Spleen (tissue), 7 donors: ENCODE measurements at regions not wholly inside any gene's neighbourhood (a gene's known extent, or its start where the extent isn't known, plus 50 kb on each side); places are given as distances from the start of the nearest gene placed in this dataset.

ENCODE experiments used
- POLR2A ChIP-seq, 3 donors: fragments of 450-650 bp; IDR thresholded peaks; one replicate each; pipeline ENCODE4 v1.5.1; 2017; ENCODE audit warnings: antibody characterized with exemption in 3 of 3, mild to moderate bottlenecking in 1 of 3
- POLR2AphosphoS5 ChIP-seq, 3 donors: sonication (generic); formaldehyde crosslinking; IDR thresholded peaks; one replicate each; pipeline ENCODE4 v1.5.1; 2017; ENCODE audit warnings: antibody characterized with exemption in 3 of 3
- TF ChIP-seq, protein P1 (sequence below), 11 experiments: fragments of 200-600 bp in 7 of 11; fragments of 450-650 bp in 4 of 11; sonication (generic) in 4 of 11; IDR thresholded peaks in 8 of 11; conservative IDR thresholded peaks in 3 of 11; 1 replicate in 7 of 11; 2 replicates in 4 of 11; pipeline versions ENCODE4 v1.4.0 to v1.8.0; 2016 to 2021; ENCODE audit warnings: antibody characterized with exemption in 11 of 11, inconsistent platforms in 4 of 11, mild to moderate bottlenecking in 1 of 11
- donor health status: DM: no; HTN: no; CAD: no; lungs with moderate emphysema.
- donor health status: DM: no; HTN: no; CAD: no.
- donor health status: DM: no; HTN: no; CAD: no.

DNA sequence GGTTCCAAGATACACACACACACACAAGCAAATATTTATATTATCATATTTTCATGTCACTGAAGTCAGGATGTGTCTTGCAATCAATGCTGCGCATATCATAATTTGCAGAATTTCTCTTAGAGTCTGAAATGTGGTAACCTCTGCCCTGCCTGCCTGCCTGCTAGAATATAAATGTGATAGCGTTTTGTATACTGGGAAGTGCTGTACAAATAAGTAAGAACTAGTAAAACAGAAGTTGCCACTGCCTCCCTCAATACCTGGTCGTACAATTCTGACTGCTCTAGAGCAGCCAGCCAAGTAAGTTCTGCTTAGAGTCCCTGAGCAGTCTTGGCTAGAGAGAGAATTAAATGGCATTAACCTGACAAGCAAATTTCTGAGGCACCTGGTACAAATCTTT is 83.9 kb upstream of the NTF3 start:
- TF ChIP-seq POLR2AphosphoS5 (IDR thresholded peaks at IDR 0.05) (no peak), POLR2A (IDR thresholded peaks at IDR 0.05) (no peak)
- TF ChIP-seq, protein P1, sequence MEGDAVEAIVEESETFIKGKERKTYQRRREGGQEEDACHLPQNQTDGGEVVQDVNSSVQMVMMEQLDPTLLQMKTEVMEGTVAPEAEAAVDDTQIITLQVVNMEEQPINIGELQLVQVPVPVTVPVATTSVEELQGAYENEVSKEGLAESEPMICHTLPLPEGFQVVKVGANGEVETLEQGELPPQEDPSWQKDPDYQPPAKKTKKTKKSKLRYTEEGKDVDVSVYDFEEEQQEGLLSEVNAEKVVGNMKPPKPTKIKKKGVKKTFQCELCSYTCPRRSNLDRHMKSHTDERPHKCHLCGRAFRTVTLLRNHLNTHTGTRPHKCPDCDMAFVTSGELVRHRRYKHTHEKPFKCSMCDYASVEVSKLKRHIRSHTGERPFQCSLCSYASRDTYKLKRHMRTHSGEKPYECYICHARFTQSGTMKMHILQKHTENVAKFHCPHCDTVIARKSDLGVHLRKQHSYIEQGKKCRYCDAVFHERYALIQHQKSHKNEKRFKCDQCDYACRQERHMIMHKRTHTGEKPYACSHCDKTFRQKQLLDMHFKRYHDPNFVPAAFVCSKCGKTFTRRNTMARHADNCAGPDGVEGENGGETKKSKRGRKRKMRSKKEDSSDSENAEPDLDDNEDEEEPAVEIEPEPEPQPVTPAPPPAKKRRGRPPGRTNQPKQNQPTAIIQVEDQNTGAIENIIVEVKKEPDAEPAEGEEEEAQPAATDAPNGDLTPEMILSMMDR (IDR thresholded peaks at IDR 0.05 in 8 of 11, conservative IDR thresholded peaks at IDR 0.05 in 3 of 11) = no peak
